BLaER1 treated with 17β-estradiol and CSF1 and Interleukin-3, amounts not matched to agents 10 nM and 100 nM (cell line): ENCODE measurements at regions not wholly inside any gene's neighbourhood (a gene's known extent, or its start where the extent isn't known, plus 50 kb on each side); places are given as distances from the start of the nearest gene placed in this dataset.
"Not testable (repeated sequence)": the region's sequence is repeated elsewhere in the genome, so short reads cannot be mapped to it uniquely, and the experiment has no call there.

Experiments
- H3K27ac ChIP-seq, 11 experiments: shearing (Covaris generic); formaldehyde crosslinking; 2 replicates each; pipeline ENCODE4 v1.8.1; 2022
- H3K27me3 ChIP-seq, 11 experiments: shearing (Covaris generic); formaldehyde crosslinking; 2 replicates each; pipeline ENCODE4 v1.8.1; 2022
- H3K36me3 ChIP-seq, 11 experiments: shearing (Covaris generic); formaldehyde crosslinking; 2 replicates each; pipeline ENCODE4 v1.8.1; 2022
- H3K4me1 ChIP-seq, 10 experiments: shearing (Covaris generic); formaldehyde crosslinking; 2 replicates each; pipeline ENCODE4 v1.8.1; 2022
- H3K4me2 ChIP-seq, 11 experiments: shearing (Covaris generic); formaldehyde crosslinking; 2 replicates each; pipeline ENCODE4 v1.8.1; 2022
- H3K4me3 ChIP-seq, 10 experiments: shearing (Covaris generic); formaldehyde crosslinking; 2 replicates each; pipeline ENCODE4 v1.8.1; 2022
- H3K9ac ChIP-seq, 11 experiments: shearing (Covaris generic); formaldehyde crosslinking; 2 replicates each; pipeline ENCODE4 v1.8.1; 2022
- H3K9me3 ChIP-seq, 11 experiments: shearing (Covaris generic); formaldehyde crosslinking; replicated peaks in 1 of 11; 2 replicates each; pipeline ENCODE4 v1.8.1; 2022
- H4K20me1 ChIP-seq, 11 experiments: shearing (Covaris generic); formaldehyde crosslinking; 2 replicates each; pipeline ENCODE4 v1.8.1; 2022
- Cebpa-rat ChIP-seq, 11 experiments: shearing (Covaris generic); IDR thresholded peaks; 2 replicates each; pipeline ENCODE4 v1.8.1; 2022

DNA sequence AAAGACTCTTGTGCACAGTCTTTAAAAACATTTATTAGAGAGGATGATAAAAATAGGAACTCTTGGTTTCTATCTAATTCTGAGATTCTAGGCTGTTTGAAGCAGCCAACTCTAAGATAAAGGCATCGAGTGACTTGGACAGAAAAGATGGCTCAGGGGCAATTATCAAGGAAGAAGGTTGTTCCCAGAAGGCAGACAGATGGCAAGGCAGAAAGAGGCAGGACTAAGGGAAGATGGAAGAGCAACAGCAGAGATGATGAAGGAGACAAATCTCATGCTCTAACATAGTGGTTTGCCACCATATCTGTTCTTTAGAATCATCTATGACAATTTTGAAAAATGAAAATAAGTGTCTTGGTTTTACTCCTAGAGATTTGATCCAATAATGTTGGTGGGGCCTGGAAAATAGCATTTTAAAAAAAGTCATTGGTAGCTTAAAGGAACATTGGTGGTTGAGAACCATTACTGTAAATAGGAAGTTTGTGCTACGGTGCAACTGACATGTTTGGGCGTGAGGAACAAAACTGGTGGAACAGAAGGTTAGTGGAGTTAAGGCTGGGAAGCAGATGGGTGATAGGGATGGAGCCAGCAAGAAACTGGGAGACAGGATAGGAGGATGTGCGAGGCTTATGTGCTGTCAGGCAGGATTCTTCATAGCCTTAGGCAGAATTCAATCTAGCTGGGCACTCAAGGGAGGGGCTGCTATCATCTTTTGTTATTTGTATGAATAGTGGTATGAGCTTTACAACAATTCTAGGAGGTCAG is 751.1 kb downstream of the DHX35 start:
- TF ChIP-seq Cebpa-rat (IDR thresholded peaks at IDR 0.05): no peak
- no peak overlapping the region for H3K27ac ChIP-seq
- no peaks in the 10 kb centered on the region for H3K9me3 ChIP-seq
- H3K4me2 ChIP-seq: no peak overlapping the region
- no peaks in the 10 kb centered on the region for H3K27me3 ChIP-seq
- no peak overlapping the region for H3K9ac ChIP-seq
- no peaks in the 10 kb centered on the region for H3K36me3 ChIP-seq
- no peaks in the 10 kb centered on the region for H4K20me1 ChIP-seq
- H3K4me3 ChIP-seq: no peak overlapping the region
- peaks cover 0 to 13% (median 0%) of the 10 kb centered on the region in 10 experiments; a peak in 3 of 20 replicates for H3K4me1 ChIP-seq

DNA sequence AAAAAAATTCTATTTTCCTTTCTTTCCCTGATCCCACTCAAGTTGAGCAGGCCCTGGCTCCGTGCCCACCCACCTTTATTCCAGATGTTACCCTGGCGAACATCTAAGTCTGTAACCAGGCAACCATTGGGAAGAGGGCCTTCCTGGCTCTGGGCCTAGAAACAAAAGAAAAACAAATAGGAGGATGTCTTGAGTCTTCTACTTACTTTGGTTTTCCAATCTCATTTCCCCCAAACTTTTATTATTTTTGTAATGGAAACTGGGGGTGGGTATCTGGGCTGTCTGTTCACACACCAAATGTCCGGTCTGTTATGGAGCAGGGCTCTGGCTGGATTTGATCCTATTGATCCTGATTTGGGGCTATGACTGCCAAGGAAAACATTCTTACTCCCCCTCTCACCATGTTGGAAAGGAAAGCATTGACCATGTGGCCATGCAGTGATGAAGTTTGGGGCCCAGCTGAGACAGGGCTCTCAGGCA is 744.1 kb downstream of the DHX35 start:
- H3K4me3 ChIP-seq: no peak overlapping the region
- TF ChIP-seq Cebpa-rat (IDR thresholded peaks at IDR 0.05): no peak
- H3K9me3 ChIP-seq: no peaks in the 10 kb centered on the region
- no peak overlapping the region for H3K4me2 ChIP-seq
- no peaks in the 10 kb centered on the region for H4K20me1 ChIP-seq
- H3K9ac ChIP-seq: no peak overlapping the region
- no peaks in the 10 kb centered on the region for H3K27me3 ChIP-seq
- H3K4me1 ChIP-seq: peaks cover 0 to 11% (median 0%) of the 10 kb centered on the region in 10 experiments; a peak in 5 of 20 replicates
- H3K27ac ChIP-seq: no peak overlapping the region
- H3K36me3 ChIP-seq: no peaks in the 10 kb centered on the region

DNA sequence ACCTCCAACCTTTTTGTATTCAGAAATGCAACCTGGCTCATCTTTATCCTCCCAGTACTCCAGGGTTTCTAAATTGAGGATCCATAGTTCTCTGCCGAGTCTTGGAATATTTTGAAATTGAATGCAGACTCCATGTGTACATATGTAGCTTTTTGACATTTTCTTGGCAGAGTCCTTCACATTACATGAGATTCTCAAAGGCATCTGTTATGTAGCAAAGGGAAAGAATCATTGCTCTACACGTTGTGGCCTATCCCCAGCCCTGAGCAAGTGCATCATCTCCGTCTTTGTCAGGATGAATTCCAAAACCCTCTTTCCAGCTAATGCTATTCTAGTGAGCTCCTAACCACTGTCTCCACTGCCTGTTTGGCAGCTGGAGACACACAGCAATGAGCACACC is 742.9 kb downstream of the DHX35 start:
- peaks cover 4 to 23% (median 8%) of the 10 kb centered on the region in 10 experiments; a peak in 15 of 20 replicates for H3K4me1 ChIP-seq
- no peaks in the 10 kb centered on the region for H3K36me3 ChIP-seq
- H3K27me3 ChIP-seq: no peaks in the 10 kb centered on the region
- no peaks in the 10 kb centered on the region for H4K20me1 ChIP-seq
- no peak for TF ChIP-seq Cebpa-rat (IDR thresholded peaks at IDR 0.05)
- no peak overlapping the region for H3K9ac ChIP-seq
- H3K4me2 ChIP-seq: no peak overlapping the region
- no peak overlapping the region for H3K4me3 ChIP-seq
- H3K9me3 ChIP-seq: no peaks in the 10 kb centered on the region
- no peak overlapping the region for H3K27ac ChIP-seq

DNA sequence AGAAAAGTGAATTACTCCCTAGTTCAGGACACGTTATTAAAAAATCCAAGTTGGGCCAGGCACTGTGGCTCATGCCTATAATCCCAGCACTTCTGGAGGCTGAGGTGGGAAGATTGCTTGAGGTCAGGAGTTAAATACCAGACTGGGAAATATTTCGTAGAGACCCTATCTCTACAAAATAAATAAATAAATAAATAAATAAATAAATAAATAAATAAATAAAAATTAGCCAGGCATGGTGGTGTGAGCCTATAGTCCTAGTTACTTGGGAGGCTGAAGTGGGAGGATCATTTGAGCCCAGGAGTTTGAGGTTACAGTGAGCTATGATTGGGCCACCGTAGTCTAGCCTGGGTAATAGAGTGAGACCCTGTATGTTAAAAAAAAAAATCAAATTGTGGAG is 741.2 kb downstream of the DHX35 start:
- not testable (repeated sequence) for H3K4me3 ChIP-seq, H3K4me2 ChIP-seq, H3K9me3 ChIP-seq, H3K27ac ChIP-seq, H4K20me1 ChIP-seq, H3K36me3 ChIP-seq, H3K9ac ChIP-seq, H3K27me3 ChIP-seq
- peaks cover 4 to 23% (median 8%) of the 10 kb centered on the region in 10 experiments; a peak in 15 of 20 replicates for H3K4me1 ChIP-seq

DNA sequence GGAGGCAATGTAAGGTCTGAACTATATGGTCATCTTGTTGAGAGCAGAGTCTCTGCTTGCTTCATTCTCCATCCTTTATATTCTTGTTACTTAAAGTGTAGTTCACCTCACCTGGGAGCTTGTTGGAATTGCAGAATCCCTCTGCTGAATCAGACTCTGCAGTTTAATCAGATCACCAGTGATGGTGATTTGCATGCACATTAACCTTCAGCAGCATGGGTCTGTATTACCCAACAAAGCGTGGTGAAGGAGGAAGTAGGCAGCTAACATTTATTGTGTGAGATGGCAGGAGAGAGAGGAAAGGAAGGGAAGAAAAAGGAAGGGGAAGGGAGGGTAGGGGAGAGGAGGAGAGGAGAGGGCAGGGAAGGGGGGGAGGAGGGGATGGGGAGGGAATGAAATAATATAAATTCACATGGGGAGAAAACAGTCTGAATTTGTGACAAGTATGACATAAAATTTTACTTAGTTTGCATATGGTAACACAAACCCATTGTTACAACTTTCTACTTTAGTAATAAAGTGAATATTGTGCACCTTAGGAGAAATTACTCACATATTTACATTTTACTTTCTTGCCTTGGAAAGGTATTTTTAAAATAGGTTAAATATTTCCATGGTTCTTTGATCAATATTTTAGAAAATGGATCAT is 740.7 kb downstream of the DHX35 start:
- H3K9me3 ChIP-seq: peaks cover 0 to 7% (median 0%) of the 10 kb centered on the region in 11 experiments; a peak in 2 of 22 replicates
- no peak for TF ChIP-seq Cebpa-rat (IDR thresholded peaks at IDR 0.05)
- H3K4me2 ChIP-seq: peak overlapping the region in 3 of 11 experiments; percentile 13 to 44 (median 26); a peak in 4 of 22 replicates
- no peaks in the 10 kb centered on the region for H3K36me3 ChIP-seq
- H3K4me1 ChIP-seq: peaks cover 4 to 23% (median 8%) of the 10 kb centered on the region in 10 experiments; a peak in 15 of 20 replicates
- H3K27me3 ChIP-seq: no peaks in the 10 kb centered on the region
- no peaks in the 10 kb centered on the region for H4K20me1 ChIP-seq
- no peak overlapping the region for H3K9ac ChIP-seq
- no peak overlapping the region for H3K27ac ChIP-seq
- no peak overlapping the region for H3K4me3 ChIP-seq

DNA sequence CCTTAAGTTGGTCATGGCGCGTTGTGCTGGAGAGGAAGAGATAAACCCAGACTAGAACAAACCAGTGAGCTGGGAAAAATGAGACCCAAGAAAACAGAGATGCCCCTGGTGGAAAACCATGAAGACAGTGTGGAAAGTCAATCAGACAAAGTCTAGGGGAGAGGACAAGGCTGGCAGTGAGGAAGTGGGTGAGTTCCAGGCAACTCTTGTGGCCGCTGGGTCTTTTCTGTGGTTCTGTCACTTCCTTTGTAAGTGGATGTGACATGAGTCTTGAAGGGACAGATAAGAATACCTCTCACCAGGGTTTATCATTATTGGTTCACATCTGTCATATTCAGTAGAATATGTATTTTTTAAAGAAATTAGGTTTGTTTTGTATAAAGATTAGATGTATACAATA is 738.4 kb downstream of the DHX35 start:
- Histone ChIP-seq H3K4me3 (no peak overlapping the region), H3K9me3 (peaks cover 0 to 7% (median 0%) of the 10 kb centered on the region in 11 experiments; a peak in 2 of 22 replicates), H3K4me1 (peaks cover 4 to 23% (median 8%) of the 10 kb centered on the region in 10 experiments; a peak in 15 of 20 replicates), H3K36me3 (no peaks in the 10 kb centered on the region), H4K20me1 (no peaks in the 10 kb centered on the region), H3K9ac (no peak overlapping the region), H3K27ac (no peak overlapping the region), H3K4me2 (peak overlapping the region in 10 of 11 experiments; percentile 2 to 47 (median 26); a peak in 10 of 22 replicates), H3K27me3 (no peaks in the 10 kb centered on the region)
- no peak for TF ChIP-seq Cebpa-rat (IDR thresholded peaks at IDR 0.05)

DNA sequence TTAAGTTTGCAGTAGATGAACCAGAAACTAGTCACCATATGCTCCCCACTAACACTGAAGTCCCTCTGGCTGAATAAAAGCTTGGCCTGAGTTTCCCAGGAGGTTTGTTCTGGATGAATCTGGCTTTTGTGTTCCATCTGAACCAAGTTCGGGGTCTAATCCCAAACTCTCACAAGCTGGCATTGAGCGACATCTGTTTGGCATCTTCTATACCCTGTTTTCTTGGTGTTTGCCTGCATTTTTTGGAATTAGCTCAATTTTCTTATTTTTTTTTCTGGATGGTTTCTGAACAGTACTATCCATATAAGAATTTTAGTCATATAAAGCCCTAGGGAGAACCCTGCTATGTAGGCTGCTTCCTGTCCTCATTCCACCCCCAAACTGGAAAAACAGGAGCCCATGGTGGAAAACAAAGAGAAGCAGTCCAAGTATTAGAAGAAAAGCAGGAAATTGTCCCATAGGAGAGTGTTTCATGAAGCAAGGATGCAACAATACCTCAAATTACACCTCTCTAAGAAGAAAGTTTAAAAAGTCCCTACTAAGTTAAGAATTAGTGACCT is 737.1 kb downstream of the DHX35 start:
- no peak overlapping the region for H3K4me2 ChIP-seq
- no peak for TF ChIP-seq Cebpa-rat (IDR thresholded peaks at IDR 0.05)
- H3K4me1 ChIP-seq: peaks cover 4 to 23% (median 8%) of the 10 kb centered on the region in 10 experiments; a peak in 15 of 20 replicates
- no peak overlapping the region for H3K27ac ChIP-seq
- peaks cover 0 to 7% (median 0%) of the 10 kb centered on the region in 11 experiments; a peak in 2 of 22 replicates for H3K9me3 ChIP-seq
- H3K9ac ChIP-seq: no peak overlapping the region
- no peaks in the 10 kb centered on the region for H4K20me1 ChIP-seq
- H3K36me3 ChIP-seq: no peaks in the 10 kb centered on the region
- no peak overlapping the region for H3K4me3 ChIP-seq
- no peaks in the 10 kb centered on the region for H3K27me3 ChIP-seq

DNA sequence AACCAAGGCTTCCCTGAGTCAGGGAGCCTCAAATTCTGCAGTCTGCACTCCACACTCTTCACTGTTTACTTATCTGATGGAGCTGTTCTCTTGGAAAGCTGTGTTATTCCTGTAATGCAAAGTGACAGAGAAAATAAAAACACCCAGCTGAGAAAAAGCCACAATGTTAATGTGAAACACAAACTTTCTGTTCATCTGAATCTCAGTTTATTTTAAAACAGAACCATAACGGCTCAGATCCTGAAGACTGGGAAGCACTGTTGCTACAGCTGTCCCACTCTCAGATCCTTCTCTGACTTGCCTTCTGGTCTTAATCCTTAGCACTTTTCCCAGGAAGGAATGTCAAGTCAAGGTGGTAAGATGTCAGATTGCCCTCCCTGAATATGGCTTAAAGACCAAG is 736.6 kb downstream of the DHX35 start:
- H3K9ac ChIP-seq: no peak overlapping the region
- H3K36me3 ChIP-seq: no peaks in the 10 kb centered on the region
- no peaks in the 10 kb centered on the region for H4K20me1 ChIP-seq
- no peaks in the 10 kb centered on the region for H3K27me3 ChIP-seq
- peaks cover 4 to 23% (median 8%) of the 10 kb centered on the region in 10 experiments; a peak in 15 of 20 replicates for H3K4me1 ChIP-seq
- peaks cover 0 to 7% (median 0%) of the 10 kb centered on the region in 11 experiments; a peak in 2 of 22 replicates for H3K9me3 ChIP-seq
- no peak overlapping the region for H3K27ac ChIP-seq
- H3K4me3 ChIP-seq: no peak overlapping the region
- no peak for TF ChIP-seq Cebpa-rat (IDR thresholded peaks at IDR 0.05)
- no peak overlapping the region for H3K4me2 ChIP-seq

DNA sequence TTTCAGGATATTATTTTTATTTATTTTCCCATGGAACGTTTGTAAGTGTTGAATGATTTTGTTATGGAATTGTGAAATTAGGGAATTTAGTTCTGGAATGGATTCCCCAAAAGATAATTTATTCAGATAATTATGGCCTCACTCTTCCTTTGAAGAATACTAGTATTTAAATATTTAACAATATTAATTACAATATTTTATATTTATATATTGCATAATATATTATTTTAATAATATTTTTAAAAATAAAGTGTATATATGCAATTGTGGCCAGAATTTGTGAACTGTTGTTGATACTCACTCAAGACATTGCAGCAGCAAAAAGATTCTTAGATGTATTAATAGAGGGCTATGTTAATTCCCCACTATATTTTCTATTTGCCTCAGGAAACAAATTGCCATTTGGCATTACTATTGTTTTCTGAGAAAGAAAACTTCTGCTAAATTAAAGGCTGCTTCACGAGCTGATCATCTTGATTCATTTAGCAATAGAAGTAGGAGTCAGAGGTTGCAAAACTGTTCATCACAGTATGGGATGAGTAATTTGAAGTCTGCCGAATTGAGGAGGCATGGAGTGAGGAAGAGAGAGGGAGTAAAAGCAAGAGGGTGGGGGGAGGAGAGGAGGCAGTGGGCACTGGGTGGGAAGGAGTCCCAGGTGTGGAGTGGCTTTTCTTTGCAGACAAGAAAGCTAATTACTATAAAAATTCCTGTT is 729.2 kb downstream of the DHX35 start:
- Histone ChIP-seq H3K27ac (no peak overlapping the region), H3K9ac (no peak overlapping the region), H4K20me1 (no peaks in the 10 kb centered on the region), H3K4me1 (peaks cover 0 to 20% (median 0%) of the 10 kb centered on the region in 10 experiments; a peak in 3 of 20 replicates), H3K9me3 (no peaks in the 10 kb centered on the region), H3K4me2 (no peak overlapping the region; a peak in 1 of 22 replicates), H3K4me3 (no peak overlapping the region), H3K36me3 (no peaks in the 10 kb centered on the region), H3K27me3 (no peaks in the 10 kb centered on the region)
- TF ChIP-seq Cebpa-rat (IDR thresholded peaks at IDR 0.05): no peak
